Endothelial cell of umbilical vein (primary cell): ENCODE measurements at regions not wholly inside any gene's neighbourhood (a gene's known extent, or its start where the extent isn't known, plus 50 kb on each side); places are given as distances from the start of the nearest gene placed in this dataset.

Experiments
- BruUV-seq: library from RNA; stranded (reverse); fragments of 400-500 nt; replicated peaks from 2 replicates; lab custom pipeline; 2021; lab: Mats Ljungman, UMichigan
- CTCF ChIA-PET: fragments of 300-600, 350-600 bp; sonication (Branson Sonifier 250); formaldehyde crosslinking; loops from one replicate; lab custom pipeline; 2021; ENCODE audit warnings: antibody characterized with exemption, inconsistent platforms; lab: Charles Lee
- POLR2A ChIA-PET: fragments of 300-600, 350-600 bp; sonication (Branson Sonifier 250); formaldehyde crosslinking; loops from one replicate; lab custom pipeline; 2021; ENCODE audit warnings: antibody characterized with exemption, inconsistent platforms; lab: Charles Lee
- DNase-seq: peaks from one replicate; pipeline ENCODE4 v3.0.0-alpha.2; 2011; ENCODE audit warnings: low read depth, low spot score
- FAIRE-seq: peaks from 2 replicates; lab custom pipeline; 2011; peaks lifted over from hg19 to GRCh38; lab: Jason Lieb, UNC
- H2AFZ ChIP-seq: 2 replicates; pipeline ENCODE4 v1.6.0; 2012; ENCODE audit warnings: low read depth, low read length, control low read depth, inconsistent platforms
- H3K27ac ChIP-seq: 2 replicates; pipeline ENCODE4 v1.5.1; 2011; ENCODE audit warnings: low read depth, mild to moderate bottlenecking, control low read depth, low read length, moderate library complexity; ENCODE audit not compliant: insufficient read depth
- H3K27me3 ChIP-seq, 2 experiments: 2 replicates each; pipeline versions ENCODE4 v1.6.0 to v1.6.1; 2011; ENCODE audit warnings: low read length in 2 of 2, mixed read lengths in 1 of 2; ENCODE audit not compliant: control insufficient read depth in 2 of 2, insufficient read depth in 2 of 2
- H3K36me3 ChIP-seq, 2 experiments: 2 replicates in 1 of 2; 3 replicates in 1 of 2; pipeline ENCODE4 v1.5.1; 2011; ENCODE audit warnings: low read length in 2 of 2, mild to moderate bottlenecking in 1 of 2, moderate library complexity in 1 of 2; ENCODE audit not compliant: control insufficient read depth in 2 of 2, insufficient read depth in 2 of 2; ENCODE audit errors: extremely low read depth in 1 of 2
- H3K4me1 ChIP-seq: 3 replicates; pipeline ENCODE4 v1.5.1; 2011; ENCODE audit warnings: mild to moderate bottlenecking, low read length; ENCODE audit not compliant: control insufficient read depth, insufficient read depth; ENCODE audit errors: extremely low read depth
- H3K4me2 ChIP-seq: 2 replicates; pipeline ENCODE4 v1.6.1; 2011; ENCODE audit warnings: low read length, control low read depth, mixed read lengths; ENCODE audit not compliant: insufficient read depth
- H3K4me3 ChIP-seq, 3 experiments: fragments of 200-600 bp in 1 of 3; sonication (generic), shearing (Covaris generic) in 1 of 3; replicated peaks in 1 of 3; 2 replicates each; pipeline ENCODE4 v1.5.1; 2011 to 2016; ENCODE audit warnings: control low read depth in 3 of 3, low read length in 3 of 3, mild to moderate bottlenecking in 2 of 3, inconsistent platforms in 1 of 3, low read depth in 1 of 3, moderate library complexity in 1 of 3; ENCODE audit not compliant: insufficient read depth in 1 of 3
- H3K79me2 ChIP-seq: 2 replicates; pipeline ENCODE4 v1.6.0; 2012; ENCODE audit warnings: low read length, inconsistent platforms; ENCODE audit not compliant: control insufficient read depth, insufficient read depth
- H3K9ac ChIP-seq: replicated peaks from 2 replicates; pipeline ENCODE3; 2011; ENCODE audit warnings: low read length, control low read depth; ENCODE audit not compliant: insufficient read depth; ENCODE audit errors: extremely low read depth
- H3K9me1 ChIP-seq: replicated peaks from 3 replicates; pipeline ENCODE4 v1.6.0; 2011; ENCODE audit warnings: mild to moderate bottlenecking, low read length; ENCODE audit not compliant: control insufficient read depth, insufficient read depth; ENCODE audit errors: extremely low read depth
- H3K9me3 ChIP-seq: replicated peaks from 2 replicates; pipeline ENCODE4 v1.5.1; 2012; ENCODE audit warnings: low read length, inconsistent platforms; ENCODE audit not compliant: control insufficient read depth, insufficient read depth
- H4K20me1 ChIP-seq: replicated peaks from 2 replicates; pipeline ENCODE3; 2011; ENCODE audit warnings: mild to moderate bottlenecking, low read length; ENCODE audit not compliant: control insufficient read depth, insufficient read depth; ENCODE audit errors: extremely low read depth
- EZH2 ChIP-seq: IDR thresholded peaks from 2 replicates; pipeline ENCODE4 v1.6.1; 2012; ENCODE audit warnings: borderline replicate concordance, low read depth, mild to moderate bottlenecking, moderate library complexity, low read length, inconsistent platforms; ENCODE audit not compliant: severe bottlenecking
- FOS ChIP-seq: IDR thresholded peaks from 2 replicates; pipeline ENCODE4 v1.6.1; 2011; ENCODE audit warnings: mild to moderate bottlenecking, low read length, moderate library complexity, borderline replicate concordance; ENCODE audit not compliant: insufficient read depth
- JUN ChIP-seq: IDR thresholded peaks from 2 replicates; pipeline ENCODE4 v1.6.1; 2011; ENCODE audit warnings: borderline replicate concordance, low read depth; ENCODE audit not compliant: insufficient read length, insufficient read depth
- MYC ChIP-seq: IDR thresholded peaks from one replicate; pipeline ENCODE4 v1.6.1; 2011; ENCODE audit warnings: mild to moderate bottlenecking, low read depth, low read length
- POLR2A ChIP-seq: IDR thresholded peaks from 2 replicates; pipeline ENCODE4 v1.6.1; 2012; ENCODE audit warnings: low read depth, mild to moderate bottlenecking, control low read depth, low read length
- dilution Hi-C: fragments of 300-500 bp; cut with MboI; formaldehyde crosslinking; loops from one replicate; pipeline ENCODE4 v1.15.0; 2019; ENCODE audit warnings: low sequenced_read_pairs; ENCODE audit not compliant: extremely low pct_ligation_motif_present
- intact Hi-C: fragments of 100-400 bp; cut with micrococcal nuclease; formaldehyde crosslinking; loops from one replicate; pipeline ENCODE4 v1.10.0; 2022
- TF ChIP-seq, protein P1 (sequence below), 2 donors: IDR thresholded peaks; 1 replicate in 1 of 2; 2 replicates in 1 of 2; pipeline ENCODE4 v1.5.1; 2011; ENCODE audit warnings: low read length in 2 of 2, mild to moderate bottlenecking in 2 of 2, moderate library complexity in 2 of 2, control low read depth in 1 of 2, inconsistent platforms in 1 of 2, low read depth in 1 of 2; ENCODE audit not compliant: insufficient read depth in 1 of 2; ENCODE audit errors: extremely low read depth in 1 of 2

DNA sequence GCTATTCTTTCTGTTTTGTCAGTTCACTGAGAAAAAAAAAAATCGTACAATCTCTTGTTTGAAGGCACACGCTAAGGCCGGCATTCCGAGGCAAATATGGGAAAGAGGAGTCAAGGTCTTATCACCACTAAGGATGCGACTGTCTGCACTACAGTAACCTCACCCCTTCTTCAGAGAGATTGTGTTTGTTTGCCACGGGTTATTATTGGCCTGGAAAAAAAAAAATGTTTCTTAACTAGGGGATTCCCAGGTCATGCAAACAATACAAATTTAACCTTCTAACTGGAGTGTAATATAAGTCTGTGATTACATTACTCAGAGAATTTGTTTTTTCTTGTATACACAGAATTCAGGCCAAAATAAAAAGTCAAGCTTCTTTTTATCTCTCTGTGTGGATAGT, 168.3 kb downstream of the TMA16 start:
- no peak overlapping the region for H3K27ac ChIP-seq
- no TSS peak for BruUV-seq
- intact Hi-C loops (no loop called here), dilution Hi-C loops (no loop called here)
- no peak overlapping the region for H3K4me2 ChIP-seq
- no peaks in the 10 kb centered on the region for H3K4me1 ChIP-seq
- H3K4me3 ChIP-seq = no peak overlapping the region
- no peaks in the 10 kb centered on the region for H3K36me3 ChIP-seq
- no peak overlapping the region for H2AFZ ChIP-seq
- TF ChIP-seq FOS (no peak), MYC (no peak), POLR2A (no peak), JUN (no peak), EZH2 (no peak)
- TF ChIP-seq, protein P1, sequence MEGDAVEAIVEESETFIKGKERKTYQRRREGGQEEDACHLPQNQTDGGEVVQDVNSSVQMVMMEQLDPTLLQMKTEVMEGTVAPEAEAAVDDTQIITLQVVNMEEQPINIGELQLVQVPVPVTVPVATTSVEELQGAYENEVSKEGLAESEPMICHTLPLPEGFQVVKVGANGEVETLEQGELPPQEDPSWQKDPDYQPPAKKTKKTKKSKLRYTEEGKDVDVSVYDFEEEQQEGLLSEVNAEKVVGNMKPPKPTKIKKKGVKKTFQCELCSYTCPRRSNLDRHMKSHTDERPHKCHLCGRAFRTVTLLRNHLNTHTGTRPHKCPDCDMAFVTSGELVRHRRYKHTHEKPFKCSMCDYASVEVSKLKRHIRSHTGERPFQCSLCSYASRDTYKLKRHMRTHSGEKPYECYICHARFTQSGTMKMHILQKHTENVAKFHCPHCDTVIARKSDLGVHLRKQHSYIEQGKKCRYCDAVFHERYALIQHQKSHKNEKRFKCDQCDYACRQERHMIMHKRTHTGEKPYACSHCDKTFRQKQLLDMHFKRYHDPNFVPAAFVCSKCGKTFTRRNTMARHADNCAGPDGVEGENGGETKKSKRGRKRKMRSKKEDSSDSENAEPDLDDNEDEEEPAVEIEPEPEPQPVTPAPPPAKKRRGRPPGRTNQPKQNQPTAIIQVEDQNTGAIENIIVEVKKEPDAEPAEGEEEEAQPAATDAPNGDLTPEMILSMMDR (IDR thresholded peaks at IDR 0.05; ENCODE audit: extremely low read depth in 1 of 2, insufficient read depth in 1 of 2, low read depth in 1 of 2, low read length in 2 of 2) = no peak
- H4K20me1 ChIP-seq = no peaks in the 10 kb centered on the region
- POLR2A ChIA-PET = no interaction called here
- H3K79me2 ChIP-seq = no peaks in the 10 kb centered on the region
- H3K27me3 ChIP-seq = no peaks in the 10 kb centered on the region
- CTCF ChIA-PET = no interaction called here
- FAIRE-seq (no peak), DNase-seq (no peak)
- no peak overlapping the region for H3K9ac ChIP-seq
- H3K9me3 ChIP-seq = peaks cover 2% of the 10 kb centered on the region
- H3K9me1 ChIP-seq = no peaks in the 10 kb centered on the region
